ENCODE measurements at regions not wholly inside any gene's neighbourhood (a gene's known extent, or its start where the extent isn't known, plus 50 kb on each side); places are given as distances from the start of the nearest gene placed in this dataset.
"Not testable (repeated sequence)": the region's sequence is repeated elsewhere in the genome, so short reads cannot be mapped to it uniquely, and the experiment has no call there.

DNA sequence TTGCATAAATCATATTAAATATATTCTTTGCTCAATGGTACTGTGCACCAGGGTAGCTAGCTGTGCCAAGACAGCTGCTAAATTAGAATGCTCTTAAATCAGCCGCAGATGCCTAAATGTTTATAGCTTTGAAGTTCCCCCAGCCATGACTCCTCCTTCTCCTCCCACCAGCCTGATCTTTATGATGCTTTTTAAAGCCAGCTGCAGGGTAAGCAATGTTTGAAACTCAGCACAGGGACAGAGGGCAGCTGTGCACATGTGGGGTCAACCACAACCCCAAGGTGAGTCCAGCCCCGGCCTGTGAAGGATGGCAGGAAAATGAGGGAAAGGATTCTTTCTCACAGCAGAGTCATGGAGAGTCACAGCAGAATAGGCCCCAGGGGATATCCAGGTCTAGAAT, 635.7 kb downstream of the UQCRFS1 start:
- no peak for DNase-seq

DNA sequence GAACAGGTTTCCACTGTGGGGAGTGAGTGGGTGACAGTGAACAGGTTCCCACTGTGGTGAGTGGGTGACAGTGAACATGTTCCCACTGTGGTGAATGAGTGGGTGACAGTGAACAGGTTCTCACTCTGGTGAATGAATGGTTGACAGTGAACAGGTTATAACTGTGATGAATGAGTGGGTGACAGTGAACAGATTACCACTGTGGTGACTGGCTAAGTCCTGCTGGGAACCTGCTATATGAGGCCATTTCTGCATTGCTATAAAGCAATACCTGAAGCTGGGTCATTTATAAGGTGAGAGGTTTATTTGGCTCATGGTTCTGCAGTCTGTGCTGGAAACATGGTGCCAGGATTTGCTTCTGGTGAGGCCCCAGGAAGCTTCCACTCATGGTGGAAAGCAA, 637.1 kb downstream of the UQCRFS1 start:
- DNase-seq, result no peak

DNA sequence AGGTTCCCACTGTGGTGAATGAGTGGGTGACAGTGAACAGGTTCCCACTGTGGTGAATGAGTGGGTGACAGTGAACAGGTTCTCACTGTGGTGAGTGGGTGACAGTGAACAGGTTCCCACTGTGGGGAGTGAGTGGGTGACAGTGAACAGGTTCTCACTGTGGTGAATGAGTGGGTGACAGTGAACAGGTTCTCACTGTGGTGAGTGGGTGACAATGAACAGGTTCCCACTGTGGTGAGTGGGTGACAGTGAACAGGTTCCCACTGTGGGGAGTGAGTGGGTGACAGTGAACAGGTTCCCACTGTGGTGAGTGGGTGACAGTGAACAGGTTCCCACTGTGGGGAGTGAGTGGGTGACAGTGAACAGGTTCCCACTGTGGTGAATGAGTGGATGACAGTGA, 637.6 kb downstream of the UQCRFS1 start:
- DNase-seq, result not testable (repeated sequence)

DNA sequence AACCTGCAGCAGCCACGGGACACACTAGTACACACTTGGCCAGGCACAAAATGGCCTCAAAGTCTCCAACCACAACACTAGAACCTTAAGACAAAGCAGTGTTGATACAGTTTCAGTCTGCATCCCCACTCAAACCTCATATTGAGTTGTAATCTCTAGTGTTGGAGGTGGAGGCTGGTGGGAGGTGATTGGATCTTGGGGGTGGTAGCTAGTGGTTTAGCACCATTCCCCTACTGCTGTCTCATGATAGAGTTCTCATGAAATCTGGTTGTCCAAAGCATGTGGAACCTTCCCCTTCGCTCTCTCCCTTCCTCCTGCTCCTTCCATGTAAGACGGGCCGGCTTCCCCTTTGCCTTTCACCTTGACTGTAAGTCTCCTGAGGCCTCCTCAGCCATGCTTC, 638.7 kb downstream of the UQCRFS1 start:
- no peak for DNase-seq

DNA sequence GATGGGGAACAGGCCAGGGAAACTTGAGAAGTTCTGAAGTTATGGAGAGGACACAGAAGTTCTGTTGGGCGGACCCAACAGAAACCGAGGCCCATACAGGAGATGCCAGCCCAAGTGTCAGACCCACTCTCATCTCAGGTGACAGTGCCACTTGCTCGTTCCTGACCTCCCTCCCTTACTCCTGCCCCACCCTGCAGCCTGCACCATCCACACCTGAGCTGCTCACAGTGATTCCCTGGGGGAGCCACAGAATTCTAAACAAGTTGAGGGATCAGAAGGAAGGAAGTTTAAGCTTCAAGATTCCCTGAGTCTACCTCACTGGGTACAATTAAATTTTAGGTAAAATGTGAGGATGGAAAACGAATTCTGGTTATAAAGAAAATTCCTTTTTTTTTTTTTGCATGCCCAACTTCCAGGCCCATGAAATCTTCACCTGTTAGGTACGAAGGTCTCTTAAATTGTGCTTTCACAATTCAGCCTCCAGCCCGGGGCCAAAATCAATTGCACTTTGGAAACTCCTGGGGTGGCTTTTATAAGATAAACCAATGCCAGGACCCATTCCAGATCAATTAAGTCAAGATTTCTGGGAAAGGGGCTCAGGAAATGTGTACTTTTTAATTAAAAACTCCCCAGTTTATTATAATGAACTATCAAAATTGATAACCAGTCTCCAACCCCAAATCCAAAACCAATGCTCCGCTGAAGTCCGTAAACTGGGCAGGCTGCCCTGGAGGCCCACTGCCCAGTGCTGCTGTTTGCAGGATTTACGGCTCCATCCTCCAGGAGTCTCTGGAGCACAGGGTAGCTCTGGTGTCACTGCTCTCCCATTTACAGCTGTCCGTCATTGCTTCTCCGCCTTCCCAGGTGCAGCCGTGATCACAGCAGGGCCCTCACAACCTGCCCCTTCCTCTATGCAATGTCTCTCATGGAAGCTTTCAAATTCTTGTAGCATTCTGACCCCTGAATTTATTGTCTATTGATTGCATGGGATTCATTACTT, 643.5 kb downstream of the UQCRFS1 start:
- DNase-seq, result no peak

DNA sequence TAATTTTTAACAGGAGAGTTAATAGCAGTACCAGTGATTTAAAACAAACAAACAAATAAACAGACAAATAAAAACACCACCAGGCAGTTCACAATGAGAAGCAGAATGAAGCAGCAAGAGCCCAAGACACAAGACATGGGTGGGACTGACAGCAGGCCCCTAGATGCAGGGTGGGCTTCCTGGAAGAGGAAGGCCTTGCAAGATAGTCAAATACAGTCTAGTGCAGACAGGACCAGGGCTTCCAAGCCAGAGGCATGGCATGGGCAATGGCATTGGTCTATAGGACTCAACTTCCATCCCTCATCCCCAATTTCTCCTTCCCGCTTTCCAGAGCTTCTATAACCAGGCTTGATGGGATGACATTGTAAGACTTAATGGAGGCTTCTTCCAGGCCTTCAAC, 645.1 kb downstream of the UQCRFS1 start:
- no peak for DNase-seq

DNA sequence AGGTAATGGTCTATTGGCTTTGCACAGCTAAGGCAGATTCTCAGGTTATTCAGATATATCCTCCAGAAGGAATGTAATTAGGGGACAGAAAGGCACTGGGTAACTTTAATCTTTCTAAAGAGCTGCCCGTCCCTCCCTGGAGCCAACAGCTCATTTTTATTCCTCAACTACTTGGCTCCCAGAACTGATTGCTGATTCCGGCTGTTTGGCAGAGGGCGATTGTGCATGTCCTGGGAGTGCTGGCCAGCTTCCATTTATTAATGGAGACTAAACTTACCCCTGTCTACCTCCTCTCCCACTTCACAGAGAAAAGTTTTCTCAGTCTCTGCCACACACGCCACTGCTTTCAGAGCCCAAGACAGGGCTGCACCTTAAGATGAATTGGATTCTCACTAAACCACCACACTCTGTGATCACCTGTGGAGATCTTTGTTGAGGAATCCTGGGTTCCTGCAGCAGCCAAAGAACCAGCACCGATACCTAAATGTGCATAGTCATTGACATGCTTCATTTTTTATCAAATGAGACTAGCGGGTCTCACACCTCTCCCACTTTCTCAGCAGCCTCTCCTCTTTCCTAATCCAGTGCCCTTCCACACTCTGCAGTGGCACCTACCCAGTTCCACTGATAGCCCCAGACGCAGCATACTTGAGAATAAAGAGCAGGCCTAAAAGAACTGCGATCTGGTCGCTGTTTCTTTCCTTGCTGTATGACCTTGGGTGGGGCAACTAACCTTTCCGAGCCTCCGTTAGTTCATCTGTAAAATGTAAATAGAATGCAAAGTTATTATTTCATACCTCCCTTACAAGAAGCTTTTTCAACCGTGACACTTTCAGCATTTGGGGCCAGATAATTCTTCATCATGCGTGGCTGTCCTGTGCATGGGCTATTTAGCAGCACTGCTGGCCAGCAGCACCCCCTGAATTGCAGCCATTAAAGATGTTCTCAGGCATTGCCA, 648.7 kb downstream of the UQCRFS1 start:
- no peak for DNase-seq

DNA sequence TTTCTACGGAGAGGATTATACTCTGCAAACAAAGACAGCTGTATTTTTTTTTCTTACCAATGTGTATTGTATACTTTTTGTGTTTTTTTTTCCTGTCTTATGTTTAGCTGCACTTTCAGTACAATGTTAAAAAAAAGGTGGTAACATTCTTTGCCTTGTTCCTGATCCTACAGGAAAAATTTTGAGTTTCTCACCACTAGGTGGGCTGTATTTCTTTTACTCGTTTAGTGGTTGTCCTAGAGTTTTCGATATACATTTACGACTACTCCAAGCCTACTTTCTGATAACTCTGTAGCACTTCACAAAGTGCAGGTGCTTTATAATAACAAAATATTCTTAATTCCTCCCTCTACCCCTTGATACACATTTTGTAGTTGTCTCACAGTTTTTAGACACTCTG, 652.2 kb downstream of the UQCRFS1 start:
- no peak for DNase-seq

DNA sequence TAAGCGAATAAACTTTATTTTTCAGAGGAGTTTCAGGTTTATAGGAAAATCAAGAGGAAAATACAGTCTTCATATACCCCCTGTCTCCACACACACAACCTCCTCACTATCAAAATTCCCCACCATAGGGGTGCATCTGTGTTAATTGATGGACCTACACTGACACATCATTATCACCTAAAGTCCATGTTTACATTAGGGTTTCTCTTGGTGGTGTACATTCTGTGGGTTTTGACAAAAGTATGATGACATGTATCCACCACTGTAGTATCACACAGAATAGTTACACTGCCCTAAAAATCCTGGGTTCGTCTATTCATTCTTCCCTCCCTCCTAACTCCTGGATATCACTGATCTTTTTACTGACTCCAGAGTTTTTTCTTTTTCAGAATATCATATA, 654.2 kb downstream of the UQCRFS1 start:
- DNase-seq, result no peak

DNA sequence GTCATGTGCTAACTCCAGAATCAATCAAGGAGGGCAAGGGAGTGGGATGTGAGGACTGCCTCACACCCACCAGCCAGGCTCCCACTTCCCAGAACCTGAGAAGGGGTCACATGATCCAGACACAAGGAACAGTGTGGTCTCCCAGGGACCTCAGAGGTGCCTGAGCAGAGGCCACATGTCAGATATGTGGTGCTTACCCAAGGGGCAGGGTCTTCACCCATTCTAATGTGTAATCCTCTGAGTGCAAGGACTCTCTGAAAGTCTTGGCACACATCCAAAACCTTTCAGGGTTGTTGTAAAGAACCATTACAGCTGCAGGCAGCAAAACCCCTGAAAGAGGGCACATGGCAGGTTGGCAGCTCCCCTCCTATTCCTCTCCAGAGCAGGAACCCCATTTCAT, 656.6 kb downstream of the UQCRFS1 start:
- DNase-seq, result no peak

DNA sequence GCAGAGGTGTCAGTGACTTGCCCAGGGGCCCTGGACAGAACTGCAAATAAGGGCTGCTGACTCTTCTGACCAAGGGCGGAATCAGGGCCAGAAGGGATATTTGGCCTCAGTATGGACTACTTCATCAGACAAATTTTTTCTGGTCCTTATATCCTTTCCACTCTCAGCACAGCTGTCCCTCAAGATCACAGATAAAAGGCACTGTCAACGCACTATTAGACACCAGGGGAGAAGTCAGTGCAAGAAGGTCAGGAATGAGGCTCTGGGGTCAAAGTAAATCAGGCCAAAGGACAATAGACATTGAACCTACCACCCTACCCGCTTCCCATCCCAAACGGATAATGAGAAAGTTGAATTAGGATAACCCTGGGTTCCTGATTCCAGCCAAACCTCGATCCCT, 657.6 kb downstream of the UQCRFS1 start:
- DNase-seq, result no peak

DNA sequence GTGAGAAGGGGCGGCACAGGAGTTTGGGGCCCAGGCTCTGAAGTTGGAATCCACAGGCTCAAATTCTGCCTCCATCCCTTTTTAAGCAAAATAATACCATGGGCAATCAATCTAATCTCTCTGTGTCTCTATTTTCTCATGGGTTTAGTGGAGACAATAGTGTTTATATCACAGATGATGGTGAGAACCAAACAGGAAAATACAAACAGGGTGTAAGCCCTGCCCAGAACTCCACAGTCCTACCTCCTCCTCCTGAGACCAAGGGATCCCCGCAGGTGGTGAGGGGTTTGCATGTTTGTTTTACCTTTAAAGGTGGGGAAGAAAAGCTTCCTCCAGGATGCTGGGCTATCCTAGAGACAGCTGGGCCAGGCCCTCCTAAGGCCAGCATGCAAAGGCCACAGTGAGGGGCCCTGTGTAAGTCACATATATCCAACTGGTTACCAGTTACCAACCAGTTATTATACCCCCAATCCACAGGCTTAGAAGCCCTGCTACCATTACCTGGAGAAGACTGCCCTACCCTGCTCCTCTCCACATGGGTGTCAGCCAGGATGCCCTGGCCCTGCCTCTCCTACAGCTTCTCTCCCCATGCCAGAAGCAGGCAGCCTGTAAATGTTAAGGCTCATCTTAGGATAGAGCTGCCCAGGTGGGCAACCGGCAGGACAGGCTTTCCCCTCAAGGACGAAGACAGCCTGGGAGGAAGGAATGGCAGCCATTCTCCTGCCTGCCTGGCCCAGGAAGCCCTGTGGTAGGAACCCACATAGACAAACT, 658.4 kb downstream of the UQCRFS1 start:
- DNase-seq, result no peak

DNA sequence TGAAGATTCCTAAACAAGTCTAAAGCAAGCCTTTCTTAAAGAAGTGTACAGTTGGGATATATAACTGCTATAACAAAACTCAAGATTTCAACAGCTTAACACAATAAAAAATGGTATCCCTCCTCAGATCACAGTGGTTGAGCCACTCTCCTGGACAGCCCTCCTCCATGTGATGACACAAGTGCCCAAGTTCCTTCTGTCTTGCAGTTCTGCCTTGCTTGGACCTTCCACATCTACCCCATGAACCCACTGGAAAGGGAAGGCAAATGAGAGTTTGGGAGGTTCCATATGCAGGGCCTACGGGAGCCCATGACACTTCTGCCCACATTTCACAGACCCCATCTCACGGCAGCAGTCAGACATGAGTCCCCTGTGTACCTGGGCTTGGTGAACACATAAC, 659.2 kb downstream of the UQCRFS1 start:
- DNase-seq, result no peak

DNA sequence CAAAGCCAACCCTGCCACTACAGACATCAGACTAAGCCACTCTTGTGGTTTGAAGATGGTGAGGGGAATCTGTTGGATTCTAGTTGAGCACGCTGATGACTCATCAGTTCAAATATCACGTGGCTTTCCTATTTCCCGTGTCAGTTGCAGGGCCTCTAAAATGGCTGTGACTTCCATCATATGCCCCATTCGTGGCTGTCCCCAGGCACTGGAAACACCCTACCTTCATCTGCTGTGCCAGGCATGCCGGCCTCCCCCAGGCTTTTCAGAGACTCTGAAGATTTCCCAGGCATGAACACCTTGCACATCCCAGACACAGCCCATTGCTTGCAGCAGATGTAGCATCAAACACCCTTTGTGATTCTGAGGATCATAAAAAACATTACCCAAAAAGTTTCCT, 659.9 kb downstream of the UQCRFS1 start:
- DNase-seq, result no peak

DNA sequence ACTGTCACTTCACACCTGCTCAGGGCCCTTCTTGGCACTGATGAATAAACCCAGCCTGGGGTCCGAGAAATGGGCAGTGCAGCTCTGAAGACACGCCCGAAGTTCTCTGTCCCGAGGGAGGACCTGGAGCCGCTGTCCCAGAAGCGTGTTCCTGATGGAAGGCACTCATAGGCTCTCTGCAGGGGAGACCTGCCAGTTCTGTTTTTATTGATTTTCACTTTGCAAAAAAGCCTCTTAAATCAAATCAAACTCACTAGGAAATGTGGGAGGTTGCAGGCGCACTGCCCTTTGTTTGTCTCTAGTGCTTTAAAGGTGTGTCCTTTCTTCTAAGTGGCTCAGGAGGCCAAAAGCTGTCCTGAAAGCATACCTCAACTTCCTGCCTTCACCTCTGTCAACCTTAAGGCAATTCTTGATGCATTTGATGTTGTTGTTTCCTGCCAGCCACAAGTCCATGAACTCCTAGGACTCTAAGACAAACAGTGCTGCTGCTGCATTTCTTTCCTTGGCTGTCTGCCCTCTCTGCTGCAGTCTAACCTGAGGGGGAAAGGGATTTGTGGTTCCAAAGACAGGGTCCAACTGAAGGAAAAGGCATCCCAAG, 663.2 kb downstream of the UQCRFS1 start:
- DNase-seq, result no peak

DNA sequence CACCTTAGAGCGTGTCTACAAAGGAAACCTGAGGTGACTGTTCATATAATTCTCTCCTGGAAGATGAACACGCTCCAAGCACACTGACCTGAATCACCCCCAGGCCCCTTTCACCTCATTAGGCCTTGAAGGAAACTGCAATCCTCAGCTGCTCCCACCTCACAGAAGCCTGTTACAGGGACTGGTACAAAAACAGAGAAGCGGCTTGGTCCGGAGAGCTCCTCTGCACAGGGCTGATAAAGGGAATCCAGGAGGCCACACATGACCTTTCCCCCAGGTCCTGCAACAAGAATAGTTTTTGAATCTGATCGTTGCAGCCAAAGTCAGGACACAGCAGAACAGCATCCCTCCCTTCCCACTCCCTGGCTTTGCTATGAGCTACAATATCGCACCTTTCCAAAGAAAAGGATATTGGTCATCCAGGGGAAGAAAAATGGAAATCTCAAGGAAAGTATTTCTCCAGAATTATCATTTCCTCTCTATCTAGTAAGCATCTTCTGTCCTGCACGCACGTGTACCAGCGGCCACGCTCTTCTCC, 666.7 kb downstream of the UQCRFS1 start:
- no peak for DNase-seq

DNA sequence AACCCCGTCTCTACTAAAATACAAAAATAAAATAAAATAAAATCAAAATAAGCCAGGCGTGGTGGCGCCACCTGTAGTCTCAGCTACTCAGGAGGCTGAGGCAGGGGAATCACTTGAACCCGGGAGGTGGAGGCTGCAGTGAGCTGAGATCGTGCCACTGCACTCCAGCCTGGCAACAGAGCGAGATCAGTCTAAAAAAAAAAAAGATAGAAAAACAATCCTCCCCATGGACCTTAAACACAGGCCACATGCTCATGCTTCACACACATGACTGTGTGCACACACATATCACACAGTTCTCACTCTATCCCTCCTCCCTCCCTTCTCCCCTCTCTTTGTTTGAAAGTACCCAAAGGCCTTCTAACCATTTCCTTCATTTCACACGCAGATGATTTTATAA, 667.6 kb downstream of the UQCRFS1 start:
- DNase-seq, result not testable (repeated sequence)

DNA sequence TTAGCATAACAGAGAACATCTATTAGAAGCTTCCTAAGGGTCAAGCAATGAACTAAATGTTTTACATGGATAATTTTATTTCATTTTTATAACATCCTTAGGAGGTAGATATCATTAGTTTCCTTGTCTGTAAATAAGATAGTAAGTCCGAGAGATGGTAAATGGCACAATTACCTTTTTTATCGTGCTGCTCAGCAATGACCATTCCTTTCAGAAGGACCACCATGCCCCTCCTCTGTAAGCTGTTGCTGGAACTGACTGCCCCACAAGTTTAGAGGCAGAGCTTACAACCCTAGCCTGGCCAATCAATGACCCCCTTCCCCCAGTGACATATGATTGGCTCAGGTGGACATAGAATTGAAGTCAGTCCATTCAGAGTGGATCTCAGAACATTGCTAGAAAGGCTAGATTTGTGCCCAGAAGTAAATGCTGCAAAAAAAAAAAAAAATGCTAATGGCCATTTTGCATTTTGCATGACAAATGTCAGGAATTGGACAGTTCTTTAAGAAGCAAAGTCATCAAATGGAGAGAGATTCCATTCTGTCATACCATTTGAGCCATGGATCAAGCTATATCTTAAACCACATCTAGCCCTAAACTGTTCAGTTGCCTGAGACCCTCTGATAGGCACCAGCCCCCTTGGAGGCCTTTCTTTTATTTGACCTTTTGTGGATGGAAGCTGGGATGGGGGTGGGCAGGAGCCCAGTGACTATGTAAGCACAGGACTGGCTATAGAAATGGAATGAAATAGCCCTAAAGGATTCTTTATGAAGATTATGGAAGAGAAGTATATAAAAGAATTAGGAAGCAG, 668.3 kb downstream of the UQCRFS1 start:
- no peak for DNase-seq

DNA sequence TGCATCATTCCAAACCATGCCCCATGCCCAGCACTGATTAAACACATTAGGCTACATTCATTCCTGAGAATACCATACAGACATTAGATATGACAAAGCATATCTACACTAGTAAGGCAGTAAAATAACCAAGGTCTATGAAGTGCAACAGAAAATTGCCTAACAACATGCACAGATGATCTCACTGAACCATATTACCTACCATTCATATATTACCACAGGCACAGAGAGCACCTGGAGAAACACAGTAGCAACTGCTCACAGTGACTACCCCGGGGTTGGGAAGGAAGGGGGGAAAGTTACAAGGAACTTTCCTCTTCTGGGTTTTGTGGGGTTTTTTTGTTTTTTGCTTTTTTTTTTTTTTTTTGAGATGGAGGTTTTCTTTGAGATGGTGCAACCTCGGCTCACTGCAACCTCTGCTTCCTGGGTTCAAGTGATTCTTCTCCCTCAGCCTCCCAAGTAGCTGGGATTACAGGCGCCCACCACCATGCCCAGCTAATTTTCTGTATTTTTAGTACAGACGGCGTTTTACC, 669.6 kb downstream of the UQCRFS1 start:
- no peak for DNase-seq

Measured in amygdala (tissue), 56 donors.